Transverse colon (tissue), 4 donors: ENCODE measurements at regions not wholly inside any gene's neighbourhood (a gene's known extent, or its start where the extent isn't known, plus 50 kb on each side); places are given as distances from the start of the nearest gene placed in this dataset.
"Not testable (repeated sequence)": the region's sequence is repeated elsewhere in the genome, so short reads cannot be mapped to it uniquely, and the experiment has no call there.

Source experiments
- CTCF ChIP-seq, 5 experiments: fragments of 200-600 bp in 3 of 5; fragments of 450-650 bp in 2 of 5; sonication (generic) in 3 of 5; IDR thresholded peaks; 1 replicate in 2 of 5; 2 replicates in 3 of 5; pipeline ENCODE4 v1.5.1; 2016 to 2017; ENCODE audit warnings: antibody characterized with exemption in 5 of 5, inconsistent platforms in 3 of 5, mild to moderate bottlenecking in 2 of 5, moderate library complexity in 1 of 5
- EP300 ChIP-seq: sonication (generic); formaldehyde crosslinking; IDR thresholded peaks from one replicate; pipeline ENCODE4 v1.6.1; 2017; ENCODE audit warnings: antibody characterized with exemption, low read depth
- POLR2A ChIP-seq: fragments of 450-650 bp; IDR thresholded peaks from one replicate; pipeline ENCODE4 v1.6.1; 2016; ENCODE audit warnings: antibody characterized with exemption, mild to moderate bottlenecking, moderate library complexity
- POLR2AphosphoS5 ChIP-seq, 3 donors: sonication (generic); formaldehyde crosslinking; IDR thresholded peaks; one replicate each; pipeline ENCODE4 v1.6.1; 2016; ENCODE audit warnings: antibody characterized with exemption in 3 of 3

GRCh38 chr9:66206617-66207016, 469.7 kb downstream of the FOXD4L4 start:
- TF ChIP-seq POLR2A; CTCF (IDR thresholded peaks at IDR 0.05); POLR2AphosphoS5 (IDR thresholded peaks at IDR 0.05); EP300: not testable (repeated sequence)
